H9 (cell line): ENCODE measurements at regions not wholly inside any gene's neighbourhood (a gene's known extent, or its start where the extent isn't known, plus 50 kb on each side); places are given as distances from the start of the nearest gene placed in this dataset.

Source experiments
- DNase-seq: peaks from one replicate; pipeline ENCODE4 v3.0.0-alpha.2; 2017
- H2AFZ ChIP-seq: one replicate; pipeline ENCODE4 v1.6.1; 2013; ENCODE audit warnings: mild to moderate bottlenecking, low read length, control low read depth, moderate library complexity
- H2AK5ac ChIP-seq: 2 replicates; pipeline ENCODE4 v1.6.1; 2013; ENCODE audit warnings: low read length, control low read depth, mixed read lengths; ENCODE audit not compliant: insufficient read length
- H2BK120ac ChIP-seq: one replicate; pipeline ENCODE4 v1.6.1; 2013; ENCODE audit warnings: low read depth, mild to moderate bottlenecking, low read length, control low read depth, inconsistent platforms; ENCODE audit not compliant: poor library complexity, severe bottlenecking
- H2BK12ac ChIP-seq: 2 replicates; pipeline ENCODE4 v1.6.1; 2013; ENCODE audit warnings: low read length, control low read depth, mixed read lengths, low read depth; ENCODE audit not compliant: insufficient read length
- H2BK15ac ChIP-seq: 2 replicates; pipeline ENCODE4 v1.6.1; 2013; ENCODE audit warnings: low read depth, low read length, control low read depth
- H2BK20ac ChIP-seq: one replicate; pipeline ENCODE4 v1.6.1; 2013; ENCODE audit warnings: low read depth, mild to moderate bottlenecking, low read length, control low read depth, inconsistent platforms; ENCODE audit not compliant: poor library complexity, severe bottlenecking
- H2BK5ac ChIP-seq: 2 replicates; pipeline ENCODE4 v1.6.1; 2013; ENCODE audit warnings: low read length, control low read depth, mixed read lengths; ENCODE audit not compliant: insufficient read length
- H3K14ac ChIP-seq: 2 replicates; pipeline ENCODE4 v1.6.1; 2013; ENCODE audit warnings: low read length, control low read depth; ENCODE audit not compliant: insufficient read depth
- H3K18ac ChIP-seq: 2 replicates; pipeline ENCODE4 v1.6.1; 2013; ENCODE audit warnings: low read depth, mild to moderate bottlenecking, mixed read lengths, low read length, control low read depth; ENCODE audit not compliant: insufficient read length
- H3K23ac ChIP-seq: 2 replicates; pipeline ENCODE4 v1.6.1; 2013; ENCODE audit warnings: low read length, control low read depth, mixed read lengths, low read depth; ENCODE audit not compliant: insufficient read length
- H3K23me2 ChIP-seq: 2 replicates; pipeline ENCODE4 v1.6.1; 2013; ENCODE audit warnings: low read depth, mild to moderate bottlenecking, mixed read lengths, low read length, control low read depth; ENCODE audit not compliant: insufficient read length, poor library complexity, severe bottlenecking
- H3K27ac ChIP-seq: 2 replicates; pipeline ENCODE4 v1.5.1; 2013; ENCODE audit warnings: low read length, control low read depth, mixed read lengths, low read depth; ENCODE audit not compliant: insufficient read length
- H3K27me3 ChIP-seq: 2 replicates; pipeline ENCODE4 v1.6.1; 2013; ENCODE audit warnings: low read length, control low read depth, inconsistent platforms; ENCODE audit not compliant: insufficient read depth
- H3K4ac ChIP-seq: 2 replicates; pipeline ENCODE4 v1.6.1; 2013; ENCODE audit warnings: low read depth, mild to moderate bottlenecking, control low read depth, inconsistent platforms, low read length, moderate library complexity
- H3K4me1 ChIP-seq: 2 replicates; pipeline ENCODE4 v1.6.1; 2013; ENCODE audit warnings: low read length, control low read depth, inconsistent platforms; ENCODE audit not compliant: insufficient read depth
- H3K4me2 ChIP-seq: 2 replicates; pipeline ENCODE4 v1.6.1; 2013; ENCODE audit warnings: low read length, control low read depth, mixed read lengths; ENCODE audit not compliant: insufficient read length, insufficient read depth
- H3K56ac ChIP-seq: 2 replicates; pipeline ENCODE4 v1.6.1; 2013; ENCODE audit warnings: low read depth, mild to moderate bottlenecking, mixed read lengths, low read length, control low read depth; ENCODE audit not compliant: insufficient read length
- H3K79me1 ChIP-seq: 2 replicates; pipeline ENCODE4 v1.6.1; 2013; ENCODE audit warnings: low read depth, mild to moderate bottlenecking, moderate library complexity, low read length, control low read depth, inconsistent platforms; ENCODE audit not compliant: insufficient read depth, poor library complexity, severe bottlenecking
- H3K79me2 ChIP-seq: 2 replicates; pipeline ENCODE4 v1.6.1; 2013; ENCODE audit warnings: low read length, control low read depth, inconsistent platforms; ENCODE audit not compliant: insufficient read depth
- H3K9ac ChIP-seq: 2 replicates; pipeline ENCODE4 v1.6.1; 2013; ENCODE audit warnings: low read length, control low read depth, mixed read lengths; ENCODE audit not compliant: insufficient read length; ENCODE audit errors: extremely low read depth
- H3K9me3 ChIP-seq: one replicate; pipeline ENCODE4 v1.6.1; 2013; ENCODE audit warnings: low read depth, low read length, inconsistent platforms; ENCODE audit not compliant: control insufficient read depth
- H3T11ph ChIP-seq: one replicate; pipeline ENCODE4 v1.6.1; 2013; ENCODE audit warnings: mild to moderate bottlenecking, low read length, control low read depth, inconsistent platforms
- H4K20me1 ChIP-seq: one replicate; pipeline ENCODE4 v1.6.1; 2013; ENCODE audit not compliant: control insufficient read depth, insufficient read length, insufficient read depth
- H4K5ac ChIP-seq: 2 replicates; pipeline ENCODE4 v1.6.1; 2013; ENCODE audit warnings: low read depth, mild to moderate bottlenecking, mixed read lengths, low read length, control low read depth; ENCODE audit not compliant: insufficient read length
- H4K8ac ChIP-seq: replicated peaks from 2 replicates; pipeline ENCODE4 v1.6.1; 2013; ENCODE audit warnings: low read length, control low read depth, mixed read lengths, low read depth; ENCODE audit not compliant: insufficient read length
- H4K91ac ChIP-seq: 2 replicates; pipeline ENCODE4 v1.6.1; 2013; ENCODE audit warnings: low read depth, mild to moderate bottlenecking, moderate library complexity, mixed read lengths, low read length, control low read depth; ENCODE audit not compliant: insufficient read length
- H3K27ac Mint-ChIP-seq, 3 experiments: 2 replicates in 2 of 3; 3 replicates in 1 of 3; pipeline ENCODE4 v1.8.0; 2020 to 2021; ENCODE audit warnings: mixed read lengths in 3 of 3, mild to moderate bottlenecking in 1 of 3, moderate library complexity in 1 of 3
- H3K27me3 Mint-ChIP-seq: 2 replicates; pipeline ENCODE4 v1.8.0; 2021; ENCODE audit warnings: low read depth, mild to moderate bottlenecking, moderate library complexity, mixed read lengths
- H3K36me3 Mint-ChIP-seq, 3 experiments: 2 replicates in 2 of 3; 3 replicates in 1 of 3; pipeline ENCODE4 v1.8.0; 2020 to 2021; ENCODE audit warnings: low read depth in 3 of 3, mixed read lengths in 3 of 3; ENCODE audit not compliant: insufficient read depth in 1 of 3
- H3K4me1 Mint-ChIP-seq, 2 experiments: 2 replicates each; pipeline ENCODE4 v1.8.0; 2020; ENCODE audit warnings: mixed read lengths in 2 of 2
- H3K4me3 Mint-ChIP-seq, 2 experiments: 2 replicates in 1 of 2; 3 replicates in 1 of 2; pipeline ENCODE4 v1.8.0; 2020 to 2021; ENCODE audit warnings: mild to moderate bottlenecking in 2 of 2, mixed read lengths in 2 of 2, moderate library complexity in 1 of 2
- H3K9me3 Mint-ChIP-seq, 2 experiments: 2 replicates in 1 of 2; 3 replicates in 1 of 2; pipeline ENCODE4 v1.8.0; 2020; ENCODE audit warnings: mild to moderate bottlenecking in 2 of 2, mixed read lengths in 2 of 2, moderate library complexity in 1 of 2
- CTCF ChIP-seq: fragments of 200-600 bp; sonication (generic); conservative IDR thresholded peaks from 3 replicates; pipeline ENCODE4 v1.8.0; 2021; ENCODE audit warnings: antibody characterized with exemption, mild to moderate bottlenecking
- WGBS: extraction: QIAGEN DNeasy Blood & Tissue Kit; methylation state at CpG from one replicate; pipeline ENCODE4 v1.1.7; 2013; ENCODE audit warnings: missing lambda C conversion rate, low lambda C conversion rate, mixed read lengths; ENCODE audit not compliant: insufficient read length; ENCODE audit errors: extremely low coverage; 5-methylcytosine and 5-hydroxymethylcytosine counted together

GRCh38 chr16:54766355-54766754, 164.3 kb upstream of the IRX5 start:
- Mint-ChIP-seq H3K36me3 (peaks cover 0 to 9% (median 2%) of the 10 kb centered on the region in 3 experiments; a peak in 3 of 7 replicates), H3K4me1 (peaks cover 0 to 3% of the 10 kb centered on the region in 2 experiments; a peak in 1 of 4 replicates), H3K4me3 (no peak overlapping the region), H3K9me3 (peaks cover 4 to 5% of the 10 kb centered on the region in 2 experiments; a peak in 4 of 5 replicates), H3K27me3 (no peaks in the 10 kb centered on the region; the same call in 1 of the 2 replicates), H3K27ac (no peak overlapping the region)
- DNase-seq: no peak
- no peak overlapping the region for H3K56ac ChIP-seq
- H3K4me2 ChIP-seq: no peak overlapping the region
- no peak for TF ChIP-seq CTCF
- H3K4ac ChIP-seq: no peak overlapping the region
- no peak overlapping the region for H4K5ac ChIP-seq
- H4K8ac ChIP-seq: no peak overlapping the region
- no peaks in the 10 kb centered on the region for H3K9me3 ChIP-seq
- H2BK5ac ChIP-seq: no peak overlapping the region
- no peak overlapping the region for H2BK15ac ChIP-seq
- no peaks in the 10 kb centered on the region for H4K20me1 ChIP-seq
- no peak overlapping the region for H3K27ac ChIP-seq
- no peak overlapping the region for H2AFZ ChIP-seq
- no peaks in the 10 kb centered on the region for H3K23me2 ChIP-seq
- no peak overlapping the region for H2BK20ac ChIP-seq
- no peak overlapping the region for H2BK12ac ChIP-seq
- no peak overlapping the region for H3T11ph ChIP-seq
- no CpG with 5 or more reads among the region's 3 CpGs for WGBS
- H3K14ac ChIP-seq: no peak overlapping the region
- no peaks in the 10 kb centered on the region for H3K79me1 ChIP-seq
- H3K27me3 ChIP-seq: no peaks in the 10 kb centered on the region
- H3K9ac ChIP-seq: no peak overlapping the region
- H2BK120ac ChIP-seq: no peak overlapping the region
- H3K4me1 ChIP-seq: no peaks in the 10 kb centered on the region
- no peak overlapping the region for H3K18ac ChIP-seq
- H4K91ac ChIP-seq: no peak overlapping the region
- H3K23ac ChIP-seq: no peak overlapping the region
- H3K79me2 ChIP-seq: no peaks in the 10 kb centered on the region
- no peak overlapping the region for H2AK5ac ChIP-seq
